GM11168 (cell line): ENCODE measurements at regions not wholly inside any gene's neighbourhood (a gene's known extent, or its start where the extent isn't known, plus 50 kb on each side); places are given as distances from the start of the nearest gene placed in this dataset.

Source experiments
- in situ Hi-C: fragments of 300-500 bp; cut with MboI; formaldehyde crosslinking; loops from one replicate; pipeline ENCODE4 v1.12.0; 2022; ENCODE audit warnings: low sequenced_read_pairs; ENCODE audit not compliant: unreplicated experiment

GRCh38 chr3:107055181-107055942 lies 321.9 kb upstream of the CCDC54 start:
- in situ Hi-C loops: loop anchor here (25.0 kb wide), 1 partner anchor 218 kb away; no protein-coding TSS in a partner anchor

- in situ Hi-C loops: loop anchor here (25.0 kb wide), 1 partner anchor 224 kb away; no protein-coding TSS in a partner anchor
Observed at GRCh38 chr3:107061466-107061865, 315.8 kb upstream of the CCDC54 start.

- in situ Hi-C loops: loop anchor here (25.0 kb wide), 1 partner anchor 225 kb away; no protein-coding TSS in a partner anchor
Observed at GRCh38 chr3:107062310-107062709, 314.9 kb upstream of the CCDC54 start.

GRCh38 chr3:107062787-107063186 lies 314.5 kb upstream of the CCDC54 start:
- in situ Hi-C loops: loop anchor here (25.0 kb wide), 1 partner anchor 225 kb away; no protein-coding TSS in a partner anchor

GRCh38 chr3:107063351-107063750 lies 313.9 kb upstream of the CCDC54 start:
- in situ Hi-C loops: loop anchor here (25.0 kb wide), 1 partner anchor 226 kb away; no protein-coding TSS in a partner anchor

GRCh38 chr3:107064405-107065060 lies 312.7 kb upstream of the CCDC54 start:
- in situ Hi-C loops: loop anchor here (25.0 kb wide), 1 partner anchor 227 kb away; no protein-coding TSS in a partner anchor

- in situ Hi-C loops: loop anchor here (25.0 kb wide), 1 partner anchor 228 kb away; no protein-coding TSS in a partner anchor
Observed at GRCh38 chr3:107065094-107065861, 312.0 kb upstream of the CCDC54 start.

GRCh38 chr3:107067421-107067820 lies 309.8 kb upstream of the CCDC54 start:
- in situ Hi-C loops: loop anchor here (25.0 kb wide), 1 partner anchor 230 kb away; no protein-coding TSS in a partner anchor

GRCh38 chr3:107068980-107069379 lies 308.3 kb upstream of the CCDC54 start:
- in situ Hi-C loops: loop anchor here (25.0 kb wide), 1 partner anchor 232 kb away; no protein-coding TSS in a partner anchor

- in situ Hi-C loops: no loop called here
Observed at GRCh38 chr3:107076946-107077345, 300.3 kb upstream of the CCDC54 start.

- in situ Hi-C loops: no loop called here
Observed at GRCh38 chr3:107077391-107077790, 299.8 kb upstream of the CCDC54 start.

GRCh38 chr3:107082527-107082926 lies 294.7 kb upstream of the CCDC54 start:
- in situ Hi-C loops: no loop called here

GRCh38 chr3:107085261-107085660 lies 292.0 kb upstream of the CCDC54 start:
- in situ Hi-C loops: no loop called here

GRCh38 chr3:107092121-107092520 lies 285.1 kb upstream of the CCDC54 start:
- in situ Hi-C loops: no loop called here

- in situ Hi-C loops: no loop called here
Observed at GRCh38 chr3:107098864-107099263, 278.4 kb upstream of the CCDC54 start.

- in situ Hi-C loops: no loop called here
Observed at GRCh38 chr3:107100137-107100536, 277.1 kb upstream of the CCDC54 start.

- in situ Hi-C loops: no loop called here
Observed at GRCh38 chr3:107100573-107100972, 276.7 kb upstream of the CCDC54 start.

GRCh38 chr3:107103786-107104185 lies 273.5 kb upstream of the CCDC54 start:
- in situ Hi-C loops: no loop called here

GRCh38 chr3:107106316-107106715 lies 270.9 kb upstream of the CCDC54 start:
- in situ Hi-C loops: no loop called here

- in situ Hi-C loops: no loop called here
Observed at GRCh38 chr3:107106907-107107306, 270.3 kb upstream of the CCDC54 start.
